Sigmoid colon (tissue), 6 donors: ENCODE measurements at regions not wholly inside any gene's neighbourhood (a gene's known extent, or its start where the extent isn't known, plus 50 kb on each side); places are given as distances from the start of the nearest gene placed in this dataset.

Experiments
- DNase-seq: peaks from one replicate; pipeline ENCODE4 v3.0.0-alpha.2; 2019
- H3K27ac ChIP-seq, 4 donors: fragments of 200-600 bp; sonication (generic); one replicate each; pipeline ENCODE4 v1.5.1; 2016 to 2019; ENCODE audit warnings: mild to moderate bottlenecking in 1 of 4
- H3K27me3 ChIP-seq, 3 donors: fragments of 200-600 bp; sonication (generic); one replicate each; pipeline ENCODE4 v1.5.1; 2019; ENCODE audit warnings: mild to moderate bottlenecking in 1 of 3
- H3K36me3 ChIP-seq, 4 donors: fragments of 200-600 bp; sonication (generic); one replicate each; pipeline ENCODE4 v1.5.1; 2016 to 2019
- H3K4me1 ChIP-seq, 4 donors: fragments of 200-600 bp; sonication (generic); one replicate each; pipeline ENCODE4 v1.5.1; 2017 to 2019
- H3K4me3 ChIP-seq, 4 donors: fragments of 200-600 bp; sonication (generic); one replicate each; pipeline ENCODE4 v1.5.1; 2017 to 2019; ENCODE audit warnings: mild to moderate bottlenecking in 2 of 4, moderate library complexity in 1 of 4
- H3K9me3 ChIP-seq, 4 donors: fragments of 200-600 bp in 3 of 4; sonication (generic) in 3 of 4; one replicate each; pipeline versions ENCODE4 v1.5.1 to v1.6.1; 2013 to 2019
- EP300 ChIP-seq, 4 donors: sonication (generic); formaldehyde crosslinking; IDR thresholded peaks; one replicate each; pipeline ENCODE4 v1.6.1; 2017; ENCODE audit warnings: antibody characterized with exemption in 4 of 4
- POLR2A ChIP-seq, 2 donors: fragments of 450-650 bp; IDR thresholded peaks; one replicate each; pipeline ENCODE4 v1.6.1; 2016; ENCODE audit warnings: antibody characterized with exemption in 2 of 2, mild to moderate bottlenecking in 2 of 2, moderate library complexity in 2 of 2
- POLR2AphosphoS5 ChIP-seq, 4 donors: sonication (generic); formaldehyde crosslinking; IDR thresholded peaks; one replicate each; pipeline ENCODE4 v1.6.1; 2017; ENCODE audit warnings: antibody characterized with exemption in 4 of 4
- WGBS, 2 donors: extraction: QIAGEN DNeasy Blood & Tissue Kit; methylation state at CpG; one replicate each; pipeline ENCODE4 v1.1.7; 2013; 5-methylcytosine and 5-hydroxymethylcytosine counted together
- intact Hi-C: fragments of 100-400 bp; cut with DNase I; formaldehyde crosslinking; loops from one replicate; pipeline ENCODE4 v1.15.1; 2023
- TF ChIP-seq, protein P1 (sequence below), 4 experiments: fragments of 450-650 bp in 3 of 4; fragments of 200-600 bp in 1 of 4; IDR thresholded peaks; one replicate each; pipeline ENCODE4 v1.5.1; 2016 to 2019; ENCODE audit warnings: antibody characterized with exemption in 4 of 4, mild to moderate bottlenecking in 3 of 4, moderate library complexity in 2 of 4
- donor health status: healthy with polysubstance abuse.
- donor health status: healthy.

- no peaks in the 10 kb centered on the region for H3K9me3 ChIP-seq
- H3K4me3 ChIP-seq, result no peak overlapping the region
- TF ChIP-seq POLR2AphosphoS5 (IDR thresholded peaks at IDR 0.05) (no peak), EP300 (IDR thresholded peaks at IDR 0.05) (no peak), POLR2A (IDR thresholded peaks at IDR 0.05) (no peak)
- TF ChIP-seq, protein P1, sequence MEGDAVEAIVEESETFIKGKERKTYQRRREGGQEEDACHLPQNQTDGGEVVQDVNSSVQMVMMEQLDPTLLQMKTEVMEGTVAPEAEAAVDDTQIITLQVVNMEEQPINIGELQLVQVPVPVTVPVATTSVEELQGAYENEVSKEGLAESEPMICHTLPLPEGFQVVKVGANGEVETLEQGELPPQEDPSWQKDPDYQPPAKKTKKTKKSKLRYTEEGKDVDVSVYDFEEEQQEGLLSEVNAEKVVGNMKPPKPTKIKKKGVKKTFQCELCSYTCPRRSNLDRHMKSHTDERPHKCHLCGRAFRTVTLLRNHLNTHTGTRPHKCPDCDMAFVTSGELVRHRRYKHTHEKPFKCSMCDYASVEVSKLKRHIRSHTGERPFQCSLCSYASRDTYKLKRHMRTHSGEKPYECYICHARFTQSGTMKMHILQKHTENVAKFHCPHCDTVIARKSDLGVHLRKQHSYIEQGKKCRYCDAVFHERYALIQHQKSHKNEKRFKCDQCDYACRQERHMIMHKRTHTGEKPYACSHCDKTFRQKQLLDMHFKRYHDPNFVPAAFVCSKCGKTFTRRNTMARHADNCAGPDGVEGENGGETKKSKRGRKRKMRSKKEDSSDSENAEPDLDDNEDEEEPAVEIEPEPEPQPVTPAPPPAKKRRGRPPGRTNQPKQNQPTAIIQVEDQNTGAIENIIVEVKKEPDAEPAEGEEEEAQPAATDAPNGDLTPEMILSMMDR (IDR thresholded peaks at IDR 0.05), result no peak
- 53 to 79% methylated on average over 3 of the region's 3 CpGs for WGBS, 2 donors
- DNase-seq, result no peak
- H3K27me3 ChIP-seq, result no peaks in the 10 kb centered on the region
- peaks cover 0 to 20% (median 9%) of the 10 kb centered on the region in 4 donors for H3K4me1 ChIP-seq
- no peak overlapping the region for H3K27ac ChIP-seq
- intact Hi-C loops, result no loop called here
- no peaks in the 10 kb centered on the region for H3K36me3 ChIP-seq
These were observed 390.6 kb downstream of the TNS1 start for GRCh38 chr2:217612211-217612610.

DNA sequence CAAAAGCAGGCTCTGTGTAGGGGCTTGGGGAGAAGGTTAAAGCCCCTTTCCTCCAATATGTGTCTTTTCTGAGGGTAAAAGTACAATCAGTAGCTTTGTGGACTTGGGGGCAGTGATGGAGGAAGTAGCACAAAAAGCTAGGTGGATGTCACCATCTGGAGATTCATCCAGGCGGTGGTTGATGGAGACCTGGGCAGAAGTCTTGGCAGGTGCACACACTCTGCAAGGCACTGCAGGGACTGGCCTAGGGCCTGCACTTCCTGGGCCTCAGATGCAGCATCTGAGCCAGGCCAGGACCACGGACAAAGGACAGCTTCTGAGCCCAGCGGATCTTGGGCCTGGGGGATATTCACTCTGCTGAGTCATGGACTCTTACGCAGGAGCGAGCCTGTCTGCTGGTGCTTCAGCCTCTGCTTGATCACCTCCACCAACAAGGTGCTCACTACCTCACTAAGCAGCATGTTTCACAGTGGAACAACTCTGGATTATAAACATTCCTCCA is 391.1 kb downstream of the TNS1 start:
- intact Hi-C loops, result no loop called here
- Histone ChIP-seq H3K9me3 (no peaks in the 10 kb centered on the region), H3K4me3 (no peak overlapping the region), H3K4me1 (peaks cover 0 to 14% (median 4%) of the 10 kb centered on the region in 4 donors), H3K36me3 (no peaks in the 10 kb centered on the region), H3K27ac (no peak overlapping the region), H3K27me3 (no peaks in the 10 kb centered on the region)
- DNase-seq, result no peak
- no peak for TF ChIP-seq POLR2AphosphoS5 (IDR thresholded peaks at IDR 0.05)
- no peak for TF ChIP-seq EP300 (IDR thresholded peaks at IDR 0.05)
- TF ChIP-seq, protein P1 (IDR thresholded peaks at IDR 0.05), result no peak
- no peak for TF ChIP-seq POLR2A (IDR thresholded peaks at IDR 0.05)
- 93 to 95% methylated on average over 5 of the region's 5 CpGs for WGBS, 2 donors

DNA sequence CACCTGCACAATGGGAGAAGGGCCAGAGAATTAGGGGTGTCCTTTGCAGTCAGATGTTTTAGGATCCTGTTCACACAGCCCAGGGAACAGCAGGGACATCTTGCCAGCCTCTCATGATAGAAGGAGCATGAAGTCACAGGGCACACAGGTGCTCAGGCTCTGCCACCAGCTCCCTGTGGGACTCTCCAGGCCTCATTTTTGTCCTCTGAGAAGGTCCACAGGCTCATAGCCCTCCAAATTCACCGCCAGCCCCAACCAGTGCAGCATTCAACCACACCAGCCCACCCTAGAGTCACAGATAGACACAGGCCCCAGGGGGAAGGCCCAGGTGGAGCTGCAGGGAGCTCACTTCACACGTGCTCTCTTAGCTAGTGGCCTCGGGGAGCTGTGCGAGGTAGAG is 391.7 kb downstream of the TNS1 start:
- WGBS, 2 donors, result 79 to 83% methylated on average over 4 of the region's 4 CpGs
- Histone ChIP-seq H3K27me3 (no peaks in the 10 kb centered on the region), H3K9me3 (no peaks in the 10 kb centered on the region), H3K4me3 (no peak overlapping the region), H3K4me1 (peaks cover 0 to 10% (median under 1%) of the 10 kb centered on the region in 4 donors), H3K36me3 (no peaks in the 10 kb centered on the region), H3K27ac (no peak overlapping the region)
- DNase-seq, result no peak
- TF ChIP-seq, protein P1 (IDR thresholded peaks at IDR 0.05), result no peak
- no peak for TF ChIP-seq POLR2A (IDR thresholded peaks at IDR 0.05)
- TF ChIP-seq EP300 (IDR thresholded peaks at IDR 0.05), result no peak
- TF ChIP-seq POLR2AphosphoS5 (IDR thresholded peaks at IDR 0.05), result no peak
- intact Hi-C loops, result no loop called here

DNA sequence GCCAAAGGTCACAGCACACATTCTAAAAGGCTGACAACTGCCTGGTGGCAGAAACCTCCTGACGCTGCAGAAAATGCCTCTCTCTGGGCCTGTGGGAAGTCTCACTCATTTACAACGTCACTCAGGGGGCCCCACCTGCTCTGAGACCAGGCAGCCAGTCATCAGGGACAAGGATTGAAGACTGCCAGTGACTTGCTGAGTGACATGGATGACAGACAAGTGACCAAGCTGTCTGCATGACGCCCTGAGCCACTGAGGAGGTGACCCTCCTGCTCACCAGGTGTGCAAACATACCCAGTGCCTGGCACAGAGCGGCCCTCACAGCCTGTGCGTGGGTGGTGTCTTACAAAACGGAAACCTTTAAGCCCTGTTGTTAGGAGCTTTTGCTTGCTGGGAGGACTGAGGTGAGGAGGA is 392.4 kb downstream of the TNS1 start:
- Histone ChIP-seq H3K4me3 (no peak overlapping the region), H3K4me1 (peaks cover 0 to 3% (median under 1%) of the 10 kb centered on the region in 4 donors), H3K36me3 (no peaks in the 10 kb centered on the region), H3K27me3 (no peaks in the 10 kb centered on the region), H3K9me3 (no peaks in the 10 kb centered on the region), H3K27ac (no peak overlapping the region)
- intact Hi-C loops, result no loop called here
- WGBS, 2 donors, result 32 to 51% methylated on average over 6 of the region's 6 CpGs
- TF ChIP-seq POLR2AphosphoS5 (IDR thresholded peaks at IDR 0.05) (no peak), POLR2A (IDR thresholded peaks at IDR 0.05) (no peak), EP300 (IDR thresholded peaks at IDR 0.05) (no peak)
- TF ChIP-seq, protein P1 (IDR thresholded peaks at IDR 0.05), result no peak
- DNase-seq, result no peak

DNA sequence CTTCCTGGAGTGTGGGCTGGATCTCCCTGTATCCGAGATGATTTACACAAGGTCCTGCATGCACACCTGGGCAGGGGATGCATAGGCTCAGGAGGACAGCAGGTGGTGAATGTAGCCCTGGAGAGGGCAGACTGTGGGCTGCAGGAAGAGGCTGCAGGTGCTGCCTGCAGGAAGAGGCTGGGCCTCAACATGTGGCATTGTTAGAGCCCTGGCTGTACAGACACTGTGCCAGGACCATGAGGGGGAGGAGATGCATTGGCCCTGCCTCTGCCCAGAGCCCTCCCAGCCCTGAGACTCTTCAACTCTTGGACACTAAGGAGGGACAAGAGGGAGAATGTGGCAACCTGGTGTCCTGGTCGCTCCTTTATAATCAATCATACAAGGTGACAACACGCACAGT is 392.8 kb downstream of the TNS1 start:
- intact Hi-C loops, result no loop called here
- 32 to 66% methylated on average over 3 of the region's 3 CpGs for WGBS, 2 donors
- TF ChIP-seq POLR2A (IDR thresholded peaks at IDR 0.05), result no peak

More for the DNA sequence above, 392.8 kb downstream of the TNS1 start:
- no peaks in the 10 kb centered on the region for H3K36me3 ChIP-seq
- no peak for DNase-seq
- no peak overlapping the region for H3K27ac ChIP-seq
- no peak overlapping the region for H3K4me3 ChIP-seq
- H3K4me1 ChIP-seq, result peaks cover 0 to 6% (median 3%) of the 10 kb centered on the region in 4 donors
- H3K27me3 ChIP-seq, result no peaks in the 10 kb centered on the region
- H3K9me3 ChIP-seq, result no peaks in the 10 kb centered on the region
